Nucleus accumbens (tissue), 56 donors: ENCODE measurements at regions not wholly inside any gene's neighbourhood (a gene's known extent, or its start where the extent isn't known, plus 50 kb on each side); places are given as distances from the start of the nearest gene placed in this dataset.
"Not testable (repeated sequence)": the region's sequence is repeated elsewhere in the genome, so short reads cannot be mapped to it uniquely, and the experiment has no call there.

Experiments used
- DNase-seq, 56 donors: peaks; one replicate each; lab custom pipeline; 2025; lab: John Stamatoyannopoulos, UW

DNA sequence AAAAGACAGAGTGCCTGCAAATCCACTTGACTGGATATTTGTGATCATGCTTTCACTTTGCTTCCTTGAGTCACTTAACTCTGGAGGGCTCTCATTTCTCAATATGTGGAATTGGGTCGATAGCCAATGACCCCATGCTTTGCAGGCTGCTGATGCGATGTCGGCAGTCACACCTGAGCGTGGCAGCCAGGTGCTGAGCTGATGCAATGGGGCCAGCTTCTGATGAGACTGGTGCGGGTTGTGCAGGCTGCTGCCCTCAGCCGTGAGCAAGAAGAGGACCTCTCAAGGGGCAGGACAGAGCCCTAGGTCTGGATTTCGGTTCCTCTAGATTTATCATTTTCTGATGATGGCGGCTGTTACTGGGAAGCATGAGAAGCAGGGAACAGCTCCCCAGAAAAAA is 334.1 kb downstream of the TEX29 start:
- no peak for DNase-seq

DNA sequence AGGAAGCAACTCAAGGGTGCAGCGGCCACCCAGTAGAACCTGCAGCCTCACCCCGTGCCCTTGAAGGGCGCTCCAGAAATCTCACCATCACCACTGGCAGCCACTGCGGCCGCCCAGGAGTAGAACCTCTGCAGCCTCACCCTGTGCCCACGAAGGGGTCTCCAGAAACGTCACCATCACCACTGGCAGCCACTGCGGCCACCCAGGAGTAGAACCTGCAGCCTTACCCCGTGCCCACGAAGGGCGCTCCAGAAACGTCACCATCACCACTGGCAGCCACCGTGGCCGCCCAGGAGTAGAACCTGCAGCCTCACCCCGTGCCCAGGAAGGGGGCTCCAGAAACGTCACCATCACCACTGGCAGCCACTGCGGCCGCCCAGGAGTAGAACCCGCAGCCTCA is 336.0 kb downstream of the TEX29 start:
- no peak for DNase-seq

DNA sequence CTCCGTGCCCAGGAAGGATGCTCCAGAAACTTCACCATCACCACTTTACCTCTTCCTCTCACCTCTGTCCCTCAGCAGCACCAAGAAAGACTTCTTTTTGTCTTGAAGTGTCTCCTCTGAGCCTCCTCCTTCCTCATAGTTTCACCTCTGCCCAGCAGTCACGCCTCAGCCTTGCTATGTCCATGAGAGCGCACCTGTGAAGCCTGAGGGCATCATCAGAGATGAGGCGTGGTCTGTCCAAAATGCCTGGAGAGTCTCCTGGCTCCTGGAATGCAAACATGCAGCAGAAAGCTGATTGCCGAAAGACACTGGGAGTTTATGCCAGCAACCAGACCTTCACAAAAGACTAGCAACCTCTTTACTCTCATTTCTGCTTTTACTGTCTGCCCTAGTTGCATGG is 336.6 kb downstream of the TEX29 start:
- no peak for DNase-seq

DNA sequence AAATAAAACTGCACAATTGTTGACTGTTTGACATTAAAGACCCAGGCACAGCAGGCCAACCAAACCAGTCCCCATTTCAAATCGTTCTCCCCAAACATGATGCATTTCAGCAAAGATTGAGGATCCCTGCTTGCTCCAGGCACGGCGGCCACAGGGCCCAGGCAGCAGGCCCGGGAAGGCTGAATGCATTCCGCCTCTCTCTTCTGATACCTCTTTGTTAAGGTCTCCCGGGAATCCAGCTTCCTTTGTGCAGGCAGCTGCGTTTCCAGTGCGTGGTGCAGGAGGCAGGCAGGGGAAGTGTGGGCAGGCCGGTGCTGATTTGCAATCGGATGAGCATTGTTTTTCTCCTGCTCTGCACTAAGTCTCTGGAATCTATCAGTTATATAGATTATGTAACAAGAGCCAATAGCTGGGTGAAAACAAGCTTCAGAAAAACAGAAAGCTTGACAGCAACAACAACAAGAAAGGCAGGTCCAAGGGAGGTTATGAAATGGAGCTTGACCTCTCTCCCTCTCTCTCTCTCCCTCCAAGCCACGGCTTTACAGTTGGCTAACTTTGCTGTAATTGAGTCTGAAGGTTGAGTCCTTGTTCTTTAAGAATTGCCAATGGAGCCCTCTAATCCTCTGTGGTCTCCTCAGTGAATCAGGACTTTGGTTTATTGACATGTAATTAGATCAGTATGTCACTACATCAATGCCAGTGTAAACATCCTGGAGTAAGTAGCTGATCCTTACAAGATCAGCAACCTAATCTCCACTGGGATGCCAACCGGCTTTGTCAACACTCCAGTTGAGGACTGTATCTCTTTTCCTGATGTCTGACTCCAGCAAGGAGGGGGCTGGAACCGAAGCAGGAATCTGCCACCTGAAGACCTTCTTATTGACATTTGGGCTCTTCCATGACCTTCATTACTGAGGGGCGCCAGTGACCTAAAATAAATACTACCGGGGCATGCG is 338.0 kb downstream of the TEX29 start:
- peak in 44 of 56 donors; percentile 3 to 78 (median 34) for DNase-seq

DNA sequence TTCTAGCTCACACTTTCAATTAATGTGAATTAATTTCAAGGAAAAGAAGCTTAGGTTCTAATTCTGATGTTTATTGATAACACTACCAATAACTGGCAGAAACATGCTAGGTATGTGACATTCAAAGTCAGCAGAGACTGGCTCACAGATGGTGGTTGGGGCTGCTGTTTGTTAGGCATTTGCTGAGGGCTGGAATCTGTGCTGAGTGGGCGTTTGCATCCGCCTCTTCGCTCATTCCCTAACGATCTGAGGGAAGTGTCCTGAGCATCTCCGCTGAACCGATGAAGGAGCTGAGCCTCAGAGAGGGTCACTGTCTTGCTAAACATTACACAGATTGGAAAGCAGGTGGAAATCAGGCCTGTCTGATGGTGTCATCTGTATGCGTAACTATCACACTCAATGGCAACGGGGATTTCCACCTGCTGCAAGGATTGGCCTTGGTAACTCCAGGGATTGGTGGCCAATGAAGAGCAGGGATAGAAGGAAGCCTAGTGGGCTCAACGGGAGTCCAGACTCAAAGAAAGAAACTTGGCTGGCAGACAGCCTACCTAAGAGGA is 338.9 kb downstream of the TEX29 start:
- no peak for DNase-seq

DNA sequence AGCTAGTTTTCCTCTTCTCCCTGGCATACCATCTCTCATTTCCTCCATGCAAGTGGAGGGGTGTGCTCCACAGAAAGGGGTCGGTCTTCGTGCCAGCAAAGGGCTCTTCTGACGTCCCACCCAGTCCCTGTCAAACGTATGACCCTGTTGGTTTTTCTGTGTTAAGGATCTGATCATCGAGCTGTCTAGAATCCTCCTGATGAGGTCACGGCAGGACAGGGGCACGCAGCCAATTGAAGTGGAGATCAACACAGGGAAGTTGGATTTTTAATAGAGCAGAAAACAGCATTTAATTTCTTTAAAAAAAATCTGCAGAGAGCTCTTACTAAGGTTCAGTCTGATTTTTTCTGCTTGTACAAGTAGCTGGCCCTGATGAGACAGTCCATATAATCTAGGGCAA is 339.4 kb downstream of the TEX29 start:
- DNase-seq, result peak in 1 of 56 donors; percentile 1

DNA sequence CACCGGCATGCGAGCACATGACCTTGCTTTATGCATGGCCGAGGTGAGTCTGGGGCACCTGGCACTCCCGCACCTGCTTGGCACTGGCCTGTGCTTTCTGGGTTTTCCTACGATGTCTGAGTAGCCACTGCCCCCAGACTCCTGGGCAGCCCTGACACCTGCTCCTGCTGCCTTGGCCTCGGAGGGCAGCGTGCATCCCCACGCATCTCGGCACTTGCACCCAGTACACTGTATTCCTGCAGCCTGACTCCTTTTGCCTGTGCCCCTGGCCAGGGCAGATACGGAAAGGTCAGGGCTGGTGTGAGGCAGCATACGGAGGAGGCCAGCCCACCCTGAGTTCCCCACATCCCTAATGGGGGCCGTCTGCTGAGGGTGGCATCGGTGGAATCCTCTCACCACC is 340.6 kb downstream of the TEX29 start:
- DNase-seq, result no peak

DNA sequence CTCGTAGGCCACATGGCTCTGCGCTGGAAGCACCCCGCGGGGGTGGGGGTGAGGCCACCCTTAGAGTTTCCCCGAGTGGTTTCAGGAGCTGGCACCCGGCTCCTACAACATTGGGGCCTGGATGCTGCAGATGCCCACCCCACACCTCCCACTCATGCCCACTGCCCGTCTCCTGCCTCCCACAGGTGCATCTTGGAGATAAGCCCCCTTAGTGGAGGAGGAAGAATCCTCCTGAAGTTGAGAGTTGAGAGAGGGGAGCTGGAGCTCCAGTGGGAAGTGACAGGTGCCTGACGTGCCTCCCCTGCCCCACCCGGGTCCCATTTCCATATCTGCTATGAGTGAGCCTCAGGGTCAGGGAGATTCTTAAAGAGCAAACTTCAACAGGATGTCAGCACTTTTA is 341.3 kb downstream of the TEX29 start:
- no peak for DNase-seq

DNA sequence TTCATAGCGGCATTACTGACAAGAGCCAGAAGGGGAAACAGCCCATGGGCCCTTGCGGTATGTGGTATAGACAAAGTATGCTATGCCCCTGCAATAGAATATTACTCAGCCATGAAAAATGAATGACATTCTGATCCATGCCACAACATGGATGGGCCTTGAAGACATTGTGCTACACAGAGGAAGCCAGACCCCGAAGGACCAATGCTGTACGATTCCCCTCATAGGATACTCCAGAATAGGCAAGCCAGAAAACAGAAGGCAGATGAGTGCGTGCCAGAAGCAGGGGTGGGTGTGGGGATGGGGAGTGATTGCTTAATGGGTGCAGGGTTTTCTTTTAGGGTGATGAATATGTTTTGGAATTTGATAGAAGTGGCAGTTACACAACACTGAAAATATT is 342.0 kb downstream of the TEX29 start:
- no peak for DNase-seq

DNA sequence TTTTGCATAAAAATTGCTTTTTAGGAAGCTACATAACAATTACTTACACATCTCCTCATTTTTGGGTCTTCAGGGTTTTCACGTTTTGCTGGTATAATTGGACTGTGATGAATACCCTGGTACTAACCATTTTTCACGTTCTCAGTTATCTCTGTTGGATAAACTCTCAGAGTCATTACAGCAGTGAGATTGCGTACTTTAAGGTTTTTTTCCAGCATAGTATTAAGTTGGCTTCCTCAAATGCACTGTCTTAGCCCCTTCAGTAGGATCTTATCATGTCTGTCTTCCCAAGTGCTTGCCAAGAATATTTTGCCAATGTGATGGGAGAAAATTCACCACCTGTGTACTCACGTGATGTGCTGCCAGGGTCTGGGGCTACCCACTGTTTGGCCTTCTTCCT is 342.5 kb downstream of the TEX29 start:
- no peak for DNase-seq

DNA sequence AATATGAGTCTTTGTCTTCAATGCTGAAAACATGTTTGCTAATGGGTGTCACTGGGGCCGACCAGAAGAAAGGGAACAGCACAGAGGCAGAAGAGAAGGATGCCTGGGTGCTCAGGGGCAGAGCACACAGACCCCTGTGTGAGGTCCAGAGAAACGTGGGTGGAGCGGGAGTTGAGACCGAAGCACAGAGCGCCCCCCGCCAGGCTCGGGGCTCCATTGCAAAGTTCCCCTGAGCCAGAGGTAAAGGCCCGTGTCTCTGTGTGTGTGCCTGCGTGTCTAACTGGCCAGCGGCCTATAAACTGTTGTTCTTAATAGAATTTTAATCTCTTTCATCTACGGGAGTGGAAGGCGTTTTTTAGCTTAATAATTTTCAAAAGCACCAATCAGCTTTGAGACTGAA is 343.1 kb downstream of the TEX29 start:
- DNase-seq, result no peak

DNA sequence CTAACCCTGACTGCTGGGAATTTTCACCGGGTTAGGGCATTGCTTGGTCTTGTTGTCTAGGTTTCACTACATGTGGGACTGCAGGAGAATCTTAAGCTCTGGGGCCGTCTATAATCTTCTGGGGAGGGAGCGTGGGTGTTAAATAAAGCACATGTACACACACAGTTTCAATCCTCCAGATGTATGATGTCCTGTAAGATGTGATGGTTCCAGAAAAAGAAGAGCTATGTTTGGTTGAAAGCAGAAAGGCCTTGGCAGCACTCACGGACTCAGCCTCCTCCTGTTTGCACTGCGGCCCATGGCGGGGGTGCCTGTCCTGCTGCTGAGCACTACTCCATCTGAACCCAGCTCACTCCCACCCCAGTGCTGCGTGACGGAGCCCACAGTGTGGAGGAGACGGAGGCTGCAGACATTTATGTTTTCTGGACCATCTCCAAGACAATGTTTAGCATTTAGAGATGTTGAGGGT is 343.5 kb downstream of the TEX29 start:
- DNase-seq, result no peak

DNA sequence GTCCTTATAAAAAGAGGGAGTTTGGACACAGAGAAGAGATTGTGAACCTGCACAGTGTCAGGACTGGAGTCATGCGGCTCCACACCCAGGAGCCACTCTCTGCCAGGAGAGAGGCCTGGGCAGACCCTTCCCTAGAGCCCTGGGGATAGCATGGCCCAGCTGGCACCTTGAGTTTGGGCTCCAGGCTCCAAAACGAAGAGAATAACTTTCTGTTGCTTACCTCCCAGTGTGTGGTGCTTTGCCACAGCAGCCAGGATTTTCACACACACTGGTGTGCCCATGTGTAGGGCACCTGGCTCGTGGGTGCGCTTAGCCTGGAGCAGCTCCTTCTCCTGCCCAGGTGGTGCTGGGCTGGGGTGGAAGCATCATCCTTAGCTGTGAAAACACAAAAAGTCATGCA is 344.3 kb downstream of the TEX29 start:
- DNase-seq, result no peak

DNA sequence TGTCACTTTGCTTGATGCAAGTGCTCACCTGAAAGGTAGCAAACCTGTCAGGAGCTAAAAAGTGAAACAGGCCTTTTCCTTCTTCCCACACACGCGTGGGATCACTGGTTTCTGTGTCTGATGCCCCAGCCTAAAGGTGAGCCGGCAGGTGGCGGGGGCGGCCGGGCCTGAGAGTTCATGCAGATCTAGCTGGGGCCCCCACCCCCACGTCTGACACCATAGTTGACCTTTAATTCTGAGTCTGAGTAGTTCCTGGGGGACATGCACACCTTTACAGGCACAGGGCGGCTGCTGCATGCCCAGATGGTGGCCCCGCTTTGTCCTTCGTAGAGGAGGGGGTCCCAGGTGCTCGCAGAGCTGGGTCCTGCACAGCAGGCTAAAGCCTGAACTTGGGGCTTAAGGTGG is 345.3 kb downstream of the TEX29 start:
- no peak for DNase-seq

DNA sequence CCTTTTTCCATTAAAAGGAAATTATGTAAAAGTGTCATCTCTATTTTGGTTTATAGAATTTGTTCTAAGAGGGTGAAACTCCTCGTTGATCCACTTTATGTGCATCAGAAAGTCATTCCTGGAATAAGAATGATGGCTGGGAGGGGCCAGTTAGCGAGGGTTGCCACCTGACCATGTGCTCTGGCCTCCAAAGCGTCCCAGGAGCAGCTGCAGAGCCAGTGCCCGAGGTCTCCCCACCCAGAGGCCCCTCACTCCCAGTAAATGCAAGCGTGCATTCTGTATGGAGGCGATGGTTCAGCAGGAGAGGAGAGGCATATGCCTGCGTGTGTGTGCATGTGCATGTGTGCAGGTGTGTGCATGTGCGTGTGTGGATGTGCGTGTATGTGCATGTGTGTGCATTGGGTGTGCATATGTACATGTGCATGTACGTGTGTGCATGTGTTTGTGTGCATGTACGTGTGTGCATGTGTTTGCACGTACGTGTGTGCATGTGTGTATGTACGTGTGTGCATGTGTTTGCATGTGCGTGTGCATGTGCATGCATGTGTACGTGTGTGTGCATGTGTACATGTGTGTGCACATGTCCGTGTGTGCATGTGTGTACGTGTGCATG is 345.8 kb downstream of the TEX29 start:
- no peak for DNase-seq

DNA sequence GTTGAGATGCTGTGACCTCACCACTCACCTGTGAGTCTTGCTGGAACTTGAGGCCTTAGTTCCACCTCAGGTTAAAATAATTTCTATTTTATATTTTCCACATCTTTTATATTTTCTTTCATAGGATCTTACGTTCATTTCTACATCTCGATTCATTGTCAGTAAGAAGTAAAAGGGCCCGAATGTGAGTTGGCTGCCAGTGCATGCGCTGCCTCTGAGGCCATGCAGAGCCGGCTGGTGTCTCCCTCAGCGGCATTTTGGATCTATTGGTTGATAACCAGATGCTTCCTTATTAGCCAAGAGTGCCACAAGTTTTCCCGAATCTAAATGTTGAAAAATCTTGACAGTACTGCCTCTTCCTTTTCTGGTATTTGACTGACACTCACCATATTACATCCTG is 347.3 kb downstream of the TEX29 start:
- DNase-seq, result no peak

DNA sequence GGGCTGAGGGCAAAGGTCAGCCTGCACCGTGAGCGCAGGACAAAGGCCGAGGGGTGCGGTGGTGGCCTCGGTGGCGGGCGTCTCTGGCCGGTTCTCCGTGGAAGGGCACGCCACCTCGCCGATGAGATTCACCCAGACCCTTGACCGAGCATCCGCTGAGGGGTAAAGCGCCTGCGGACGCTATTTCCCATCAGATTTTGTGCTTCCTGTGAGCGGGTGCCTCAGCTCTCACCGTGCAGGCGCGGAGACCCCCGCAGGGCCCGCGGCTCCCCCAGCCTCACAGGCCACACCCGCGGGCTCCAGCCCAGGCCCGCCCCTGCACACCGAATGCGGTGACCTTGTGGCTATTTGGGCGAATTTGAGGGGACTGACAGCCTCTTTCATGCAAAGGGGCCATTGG is 348.0 kb downstream of the TEX29 start:
- no peak for DNase-seq

DNA sequence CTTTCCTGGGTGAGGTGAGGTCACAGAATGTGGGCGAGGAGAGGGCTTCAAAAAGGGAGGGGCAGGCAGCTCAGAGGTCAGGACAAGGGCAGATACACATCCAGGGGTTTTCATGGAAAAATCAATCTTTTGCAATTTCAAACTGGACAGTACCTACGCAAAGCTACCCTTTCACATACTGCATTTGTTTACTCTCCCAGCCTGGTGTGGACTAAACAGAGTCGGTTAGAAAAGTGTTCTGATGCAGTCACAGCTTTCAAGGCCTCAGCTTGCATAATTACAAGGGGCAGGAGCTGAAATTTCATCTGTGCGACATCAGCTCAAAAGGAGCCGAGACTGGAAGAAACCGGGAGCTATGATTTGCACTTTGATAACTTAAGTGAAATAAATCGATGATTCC is 351.8 kb downstream of the TEX29 start:
- DNase-seq, result not testable (repeated sequence)

DNA sequence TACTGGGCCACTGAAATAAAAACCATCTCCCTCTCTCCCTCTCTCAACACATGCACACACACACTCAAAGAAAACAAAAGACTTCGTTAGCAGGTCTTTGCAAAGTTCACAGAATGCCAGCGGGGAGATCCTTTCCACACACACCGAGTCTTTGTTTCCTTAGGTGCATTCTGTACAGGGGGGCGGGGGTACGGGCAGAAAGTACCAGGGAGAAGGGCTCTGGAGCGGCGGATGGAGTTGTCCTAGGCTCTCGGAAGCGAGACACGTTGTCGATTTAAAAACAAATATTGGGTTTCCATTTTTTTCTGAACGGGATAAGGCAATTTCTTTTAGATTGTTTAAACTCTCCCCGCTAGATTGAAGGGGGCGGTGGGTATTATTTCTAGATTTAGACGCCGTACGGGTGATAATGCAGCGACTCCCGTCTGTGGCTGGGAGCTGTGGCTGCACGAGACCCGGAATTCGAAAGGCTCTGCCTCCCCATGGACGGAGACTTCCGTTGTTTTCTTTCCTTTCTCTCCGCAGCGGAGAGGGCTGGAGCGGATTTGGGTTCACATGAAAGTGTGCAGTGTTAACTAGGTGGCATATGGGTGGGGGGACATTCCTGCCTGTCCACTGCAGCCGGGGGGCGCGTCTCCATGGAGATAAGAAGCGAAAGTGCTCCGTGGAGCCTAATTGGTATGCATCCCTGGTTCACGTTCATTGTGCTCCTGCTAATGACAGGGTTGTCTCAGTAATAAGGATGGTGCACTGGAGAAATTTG is 357.9 kb downstream of the TEX29 start:
- not testable (repeated sequence) for DNase-seq

DNA sequence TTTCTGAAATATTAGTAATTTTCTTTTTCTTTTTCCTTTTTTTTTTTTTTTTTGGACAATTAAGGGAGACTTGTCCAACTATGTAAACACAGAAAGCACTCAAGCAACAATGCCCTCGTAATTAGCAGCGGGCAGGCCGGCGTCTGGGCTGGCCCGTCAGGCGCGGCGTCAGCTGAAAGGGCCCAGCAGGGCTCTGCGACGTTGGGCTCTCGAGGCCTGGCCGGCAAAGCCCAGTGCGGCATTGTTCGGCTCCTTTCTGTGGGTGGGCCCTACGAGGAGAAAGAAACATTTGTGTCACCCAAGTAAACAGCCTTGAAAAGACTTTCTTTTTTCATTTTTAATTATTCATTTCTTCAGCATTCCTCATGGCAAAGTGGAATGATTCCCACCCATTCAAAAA is 359.2 kb downstream of the TEX29 start:
- DNase-seq, result not testable (repeated sequence)

DNA sequence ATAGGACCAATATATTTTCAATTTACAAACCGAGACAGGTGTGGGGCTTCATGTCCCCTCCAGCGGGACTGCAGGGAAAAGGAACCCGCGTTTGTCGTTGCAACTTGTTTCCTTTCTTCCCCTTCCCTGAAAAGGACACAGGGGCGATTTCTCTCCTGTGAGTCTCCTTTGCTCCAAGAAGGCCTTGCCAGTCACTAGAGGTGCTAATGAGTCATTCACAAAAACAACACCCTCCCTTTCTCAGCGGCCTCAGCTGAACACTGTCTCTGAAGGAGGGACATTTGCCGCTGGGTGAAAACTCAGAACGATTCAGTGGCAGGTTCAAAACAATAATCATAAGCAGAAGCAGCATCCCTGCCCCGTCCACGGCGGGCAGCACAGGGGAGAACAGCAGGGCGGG is 359.7 kb downstream of the TEX29 start:
- not testable (repeated sequence) for DNase-seq
